HCT116 (cell line): ENCODE measurements at regions not wholly inside any gene's neighbourhood (a gene's known extent, or its start where the extent isn't known, plus 50 kb on each side); places are given as distances from the start of the nearest gene placed in this dataset.

Experiments used
- ATAC-seq: fragments of 200-7000 bp; cut with Tn5 transposase; 2 replicates; pipeline ENCODE4 v1.9.1; 2020; ENCODE audit warnings: mild to moderate bottlenecking, moderate library complexity
- BruUV-seq: library from RNA; stranded (reverse); fragments of 400-500 nt; replicated peaks from 2 replicates; lab custom pipeline; 2021; lab: Mats Ljungman, UMichigan
- CTCF ChIA-PET: fragments of 300-600 bp; sonication (Branson Sonifier 250); formaldehyde crosslinking; loops from one replicate; lab custom pipeline; 2021; ENCODE audit warnings: antibody characterized with exemption; lab: Charles Lee
- POLR2A ChIA-PET: fragments of 300-600, 350-600 bp; sonication (Branson Sonifier 250); formaldehyde crosslinking; loops from one replicate; lab custom pipeline; 2021; ENCODE audit warnings: antibody characterized with exemption; lab: Charles Lee
- RAD21 ChIA-PET, 2 experiments: fragments of 300-600 bp; sonication (Branson Sonifier 250); formaldehyde crosslinking; loops; one replicate each; lab custom pipeline; 2023; ENCODE audit warnings: low total read pairs in 2 of 2; ENCODE audit not compliant: uncharacterized antibody in 2 of 2, unreplicated experiment in 2 of 2, low non-redundant PET in 1 of 2; lab: Charles Lee
- DNase-seq: peaks from one replicate; pipeline ENCODE4 v3.0.0-alpha.2; 2010; ENCODE audit warnings: low read depth, low spot score
- H2AFZ ChIP-seq: fragments of 200-600 bp; shearing (Covaris generic), sonication (generic); 2 replicates; pipeline ENCODE4 v1.6.1; 2017; ENCODE audit warnings: low read depth, mixed run types, mixed read lengths, antibody characterized with exemption, low read length; ENCODE audit not compliant: poor library complexity, severe bottlenecking
- H3K27ac ChIP-seq: 2 replicates; pipeline ENCODE4 v1.5.1; 2012; ENCODE audit warnings: low read depth, low read length
- H3K27me3 ChIP-seq: fragments of 200-600 bp; sonication (generic); 2 replicates; pipeline ENCODE4 v1.6.1; 2016; ENCODE audit warnings: mixed run types, low read length, mixed read lengths; ENCODE audit not compliant: insufficient read depth
- H3K36me3 ChIP-seq, 2 experiments: fragments of 200-500 bp in 1 of 2; fragments of 200-600 bp in 1 of 2; sonication (Bioruptor generic) in 1 of 2; sonication (generic) in 1 of 2; 2 replicates each; pipeline versions ENCODE4 v1.5.1 to v1.6.1; 2014 to 2016; ENCODE audit warnings: low read length in 2 of 2, inconsistent platforms in 1 of 2, mixed read lengths in 1 of 2, mixed run types in 1 of 2; ENCODE audit not compliant: insufficient read depth in 2 of 2, control insufficient read depth in 1 of 2
- H3K4me1 ChIP-seq, 2 experiments: fragments of 200-600 bp in 1 of 2; sonication (generic) in 1 of 2; 2 replicates each; pipeline versions ENCODE4 v1.5.1 to v1.6.1; 2012 to 2017; ENCODE audit warnings: low read length in 2 of 2, inconsistent platforms in 1 of 2, mild to moderate bottlenecking in 1 of 2, mixed read lengths in 1 of 2, mixed run types in 1 of 2, moderate library complexity in 1 of 2; ENCODE audit not compliant: insufficient read depth in 2 of 2, control insufficient read depth in 1 of 2
- H3K4me2 ChIP-seq: fragments of 200-600 bp; sonication (generic); 2 replicates; pipeline ENCODE4 v1.6.1; 2017; ENCODE audit warnings: mixed run types, low read length, mixed read lengths
- H3K4me3 ChIP-seq, 2 experiments: fragments of 200-600 bp in 1 of 2; sonication (generic) in 1 of 2; replicated peaks in 1 of 2; 2 replicates each; pipeline ENCODE4 v1.5.1; 2011 to 2016; ENCODE audit warnings: low read length in 2 of 2, control low read depth in 1 of 2, low read depth in 1 of 2, mild to moderate bottlenecking in 1 of 2, mixed read lengths in 1 of 2, mixed run types in 1 of 2
- H3K79me2 ChIP-seq: fragments of 200-600 bp; sonication (generic); 2 replicates; pipeline ENCODE4 v1.6.1; 2017; ENCODE audit warnings: mild to moderate bottlenecking, mixed run types, low read length, moderate library complexity, mixed read lengths; ENCODE audit not compliant: insufficient read depth
- H3K9ac ChIP-seq: fragments of 200-600 bp; sonication (generic); 2 replicates; pipeline ENCODE4 v1.6.1; 2016; ENCODE audit warnings: low read length, mixed read lengths
- H3K9me2 ChIP-seq: fragments of 200-600 bp; sonication (generic), shearing (Covaris generic); 2 replicates; pipeline ENCODE4 v1.6.1; 2017; ENCODE audit warnings: mixed run types, mild to moderate bottlenecking, moderate library complexity; ENCODE audit not compliant: insufficient read depth
- H3K9me3 ChIP-seq, 2 experiments: fragments of 200-500 bp in 1 of 2; fragments of 200-600 bp in 1 of 2; sonication (Bioruptor generic) in 1 of 2; sonication (generic) in 1 of 2; 2 replicates each; pipeline ENCODE4 v1.6.1; 2014 to 2017; ENCODE audit warnings: low read length in 2 of 2, mixed read lengths in 2 of 2, inconsistent platforms in 1 of 2, low read depth in 1 of 2, mild to moderate bottlenecking in 1 of 2, mixed run types in 1 of 2, moderate library complexity in 1 of 2; ENCODE audit not compliant: control insufficient read depth in 1 of 2, insufficient read depth in 1 of 2
- H4K20me1 ChIP-seq: fragments of 200-600 bp; sonication (generic), shearing (Covaris generic); 2 replicates; pipeline ENCODE4 v1.6.1; 2017; ENCODE audit warnings: mixed run types, mild to moderate bottlenecking, moderate library complexity; ENCODE audit not compliant: insufficient read depth
- ATF3 ChIP-seq: IDR thresholded peaks from 2 replicates; pipeline ENCODE4 v1.6.1; 2012
- CBX3 ChIP-seq: IDR thresholded peaks from 2 replicates; pipeline ENCODE4 v1.6.1; 2012; ENCODE audit warnings: low read depth
- CEBPB ChIP-seq: IDR thresholded peaks from 2 replicates; pipeline ENCODE4 v1.6.1; 2012; ENCODE audit warnings: low read depth
- CTCF ChIP-seq, 3 experiments: fragments of 200-600 bp in 1 of 3; sonication (generic) in 1 of 3; IDR thresholded peaks in 2 of 3; conservative IDR thresholded peaks in 1 of 3; 2 replicates each; pipeline ENCODE4 v1.5.1; 2012 to 2017; ENCODE audit warnings: low read depth in 2 of 3, low read length in 2 of 3, antibody characterized with exemption in 1 of 3, borderline replicate concordance in 1 of 3, control low read depth in 1 of 3, mild to moderate bottlenecking in 1 of 3, mixed read lengths in 1 of 3, mixed run types in 1 of 3, moderate library complexity in 1 of 3; ENCODE audit not compliant: insufficient read depth in 1 of 3
- EGR1 ChIP-seq: IDR thresholded peaks from 2 replicates; pipeline ENCODE4 v1.6.1; 2012; ENCODE audit warnings: low read depth
- ELF1 ChIP-seq: IDR thresholded peaks from 2 replicates; pipeline ENCODE4 v1.6.1; 2012; ENCODE audit warnings: low read depth, borderline replicate concordance
- EZH2 ChIP-seq: fragments of 200-600 bp; sonication (generic); IDR thresholded peaks from 2 replicates; pipeline ENCODE4 v1.6.1; 2017; ENCODE audit warnings: antibody characterized with exemption, mixed run types
- FOSL1 ChIP-seq: IDR thresholded peaks from 2 replicates; pipeline ENCODE4 v1.6.1; 2012; ENCODE audit warnings: low read depth
- JUND ChIP-seq: IDR thresholded peaks from 2 replicates; pipeline ENCODE4 v1.6.1; 2012
- POLR2A ChIP-seq: IDR thresholded peaks from 2 replicates; pipeline ENCODE4 v1.7.0; 2011; ENCODE audit warnings: borderline replicate concordance; ENCODE audit not compliant: insufficient read depth, insufficient read length; ENCODE audit errors: extremely low read depth
- POLR2AphosphoS5 ChIP-seq: IDR thresholded peaks from 2 replicates; pipeline ENCODE4 v1.6.1; 2011; ENCODE audit warnings: mild to moderate bottlenecking, low read depth, low read length, moderate library complexity
- REST ChIP-seq: IDR thresholded peaks from 2 replicates; pipeline ENCODE4 v1.6.1; 2012; ENCODE audit warnings: low read depth
- SIN3A ChIP-seq: IDR thresholded peaks from 2 replicates; pipeline ENCODE4 v1.6.1; 2012; ENCODE audit warnings: low read depth
- SRF ChIP-seq: IDR thresholded peaks from 2 replicates; pipeline ENCODE4 v1.6.1; 2012; ENCODE audit warnings: low read depth
- TCF7L2 ChIP-seq: IDR thresholded peaks from 2 replicates; pipeline ENCODE4 v1.7.0; 2011; ENCODE audit warnings: borderline replicate concordance, inconsistent platforms; ENCODE audit not compliant: insufficient read depth, insufficient read length; ENCODE audit errors: extremely low read depth
- YY1 ChIP-seq: IDR thresholded peaks from 2 replicates; pipeline ENCODE4 v1.6.1; 2011; ENCODE audit warnings: low read length, low read depth, moderate library complexity, mild to moderate bottlenecking; ENCODE audit not compliant: insufficient replicate concordance; ENCODE audit errors: extremely low read depth
- ZBTB33 ChIP-seq: IDR thresholded peaks from 2 replicates; pipeline ENCODE4 v1.6.1; 2011; ENCODE audit warnings: mild to moderate bottlenecking, low read length, moderate library complexity; ENCODE audit not compliant: insufficient replicate concordance; ENCODE audit errors: extremely low read depth
- ZFX ChIP-seq: fragments of 450-650 bp; IDR thresholded peaks from 2 replicates; pipeline ENCODE4 v1.6.1; 2017
- ZNF274 ChIP-seq: fragments of 200-500 bp; sonication (Bioruptor generic); IDR thresholded peaks from 2 replicates; pipeline ENCODE4 v1.6.1; 2014; ENCODE audit warnings: mild to moderate bottlenecking, low read depth, low read length, inconsistent platforms
- intact Hi-C: fragments of 100-400 bp; cut with micrococcal nuclease; formaldehyde crosslinking; loops from 2 replicates; pipeline ENCODE4 v1.10.0; 2022

DNA sequence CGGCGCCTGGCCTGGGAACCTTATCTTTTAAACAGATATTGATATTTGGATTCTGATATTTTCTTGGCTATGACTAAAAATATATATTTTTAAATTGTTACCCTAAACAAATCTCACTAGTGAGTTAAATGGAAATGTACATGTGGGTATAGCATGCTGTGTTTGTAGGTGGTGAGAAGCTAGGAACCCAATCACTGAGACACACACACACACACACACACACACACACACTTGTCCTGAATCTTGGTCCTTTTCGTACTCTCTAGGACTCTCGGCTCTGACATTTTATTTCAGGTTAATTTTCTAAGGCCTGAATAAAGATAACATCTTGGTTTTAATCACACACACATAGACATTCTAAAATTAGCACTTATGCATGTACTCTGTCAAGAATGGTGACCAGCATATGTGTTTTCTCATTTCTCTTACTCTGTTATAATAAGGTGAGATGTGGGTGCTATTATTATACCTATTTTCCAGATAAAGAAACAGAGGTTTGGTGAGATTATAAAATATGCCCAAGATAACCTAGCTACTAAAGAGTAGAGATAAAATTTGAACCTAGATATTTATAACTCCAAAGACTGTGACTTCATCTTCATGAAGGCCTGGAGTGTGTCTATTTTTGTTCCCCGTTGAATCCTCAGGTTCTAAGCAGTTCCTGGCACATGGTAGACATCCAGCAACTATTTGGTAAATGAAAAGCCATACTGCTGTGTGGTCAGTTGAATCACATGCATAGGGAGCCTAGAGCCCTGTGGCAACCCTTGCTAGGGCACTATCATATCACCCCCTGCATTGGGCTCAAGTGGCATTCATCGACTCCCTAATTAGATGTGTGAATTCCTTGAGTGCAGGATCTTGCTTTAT is 85.0 kb upstream of the RAB3GAP2 start:
- DNase-seq, result no peak
- ChIA-PET CTCF (no interaction called here), RAD21 (no interaction called here), POLR2A (no interaction called here)
- no peak for ATAC-seq
- no peak for TF ChIP-seq REST
- no peak for TF ChIP-seq POLR2A
- no peak for TF ChIP-seq EZH2
- TF ChIP-seq CBX3, result no peak
- no peak for TF ChIP-seq FOSL1
- TF ChIP-seq SIN3A, result no peak
- no peak for TF ChIP-seq ZFX
- TF ChIP-seq JUND, result no peak
- TF ChIP-seq POLR2AphosphoS5, result no peak
- TF ChIP-seq TCF7L2, result no peak
- TF ChIP-seq ZNF274, result no peak
- TF ChIP-seq ZBTB33, result no peak
- TF ChIP-seq SRF, result no peak
- no peak for TF ChIP-seq ELF1
- no peak for TF ChIP-seq EGR1
- no peak for TF ChIP-seq ATF3
- TF ChIP-seq YY1, result no peak
- TF ChIP-seq CEBPB, result no peak
- TF ChIP-seq CTCF (IDR thresholded peaks at IDR 0.05 in 2 of 3, conservative IDR thresholded peaks at IDR 0.05 in 1 of 3; ENCODE audit: borderline replicate concordance in 1 of 3, insufficient read depth in 1 of 3, low read depth in 2 of 3, low read length in 2 of 3), result no peak
- Histone ChIP-seq H4K20me1 (no peaks in the 10 kb centered on the region), H3K9ac (no peak overlapping the region), H3K9me3 (no peaks in the 10 kb centered on the region), H3K4me1 (no peaks in the 10 kb centered on the region), H3K79me2 (no peaks in the 10 kb centered on the region), H3K4me2 (no peak overlapping the region), H3K27ac (no peak overlapping the region), H3K36me3 (no peaks in the 10 kb centered on the region), H2AFZ (no peak overlapping the region), H3K27me3 (no peaks in the 10 kb centered on the region), H3K9me2 (no peaks in the 10 kb centered on the region), H3K4me3 (no peak overlapping the region)
- intact Hi-C loops, result no loop called here
- BruUV-seq, result no TSS peak
